ENCODE measurements at regions not wholly inside any gene's neighbourhood (a gene's known extent, or its start where the extent isn't known, plus 50 kb on each side); places are given as distances from the start of the nearest gene placed in this dataset.

- CTCF ChIA-PET, result no interaction called here
- no peak for TF ChIP-seq CTCF (conservative IDR thresholded peaks at IDR 0.05)
- no peak for TF ChIP-seq EZH2 (IDR thresholded peaks at IDR 0.05; ENCODE audit: low read depth)
- Histone ChIP-seq H3K9me2 (ENCODE audit: insufficient read depth) (no peaks in the 10 kb centered on the region), H3K9me3 (ENCODE audit: insufficient read depth, low read depth) (no peaks in the 10 kb centered on the region), H3K4me3 (no peak overlapping the region), H3K4me2 (no peak overlapping the region), H3K27me3 (ENCODE audit: insufficient read depth, low read depth) (no peaks in the 10 kb centered on the region), H3K4me1 (replicated peaks; ENCODE audit: insufficient read depth) (no peaks in the 10 kb centered on the region), H3K79me2 (ENCODE audit: low read depth) (no peaks in the 10 kb centered on the region), H3F3A (ENCODE audit: insufficient read depth, low read depth) (no peaks in the 10 kb centered on the region; the same call in 1 of the 2 replicates), H2AFZ (no peak overlapping the region), H3K27ac (no peak overlapping the region), H4K20me1 (ENCODE audit: insufficient read depth) (no peaks in the 10 kb centered on the region), H3K36me3 (ENCODE audit: low read depth) (no peaks in the 10 kb centered on the region)
- intact Hi-C loops (cut with micrococcal nuclease; ENCODE audit: unreplicated experiment), result no loop called here
- no TSS peak for BruUV-seq (replicated peaks)
- DNase-seq, result no peak
- POLR2A ChIA-PET (ENCODE audit: unreplicated experiment), result no interaction called here
Measured at GRCh38 chr12:94788298-94788697, 137.9 kb upstream of the TMCC3 start.

- no peak overlapping the region for H3K27ac ChIP-seq
- no peak overlapping the region for H2AFZ ChIP-seq
- no peaks in the 10 kb centered on the region; the same call in 1 of the 2 replicates for H3F3A ChIP-seq (ENCODE audit: insufficient read depth, low read depth)
- H3K4me2 ChIP-seq, result no peak overlapping the region
- no peaks in the 10 kb centered on the region for H3K27me3 ChIP-seq (ENCODE audit: insufficient read depth, low read depth)
- CTCF ChIA-PET, result no interaction called here
- H3K4me3 ChIP-seq, result no peak overlapping the region
- H4K20me1 ChIP-seq (ENCODE audit: insufficient read depth), result no peaks in the 10 kb centered on the region
- no peak for DNase-seq
- H3K79me2 ChIP-seq (ENCODE audit: low read depth), result no peaks in the 10 kb centered on the region
- H3K9me3 ChIP-seq (ENCODE audit: insufficient read depth, low read depth), result no peaks in the 10 kb centered on the region
- H3K36me3 ChIP-seq (ENCODE audit: low read depth), result no peaks in the 10 kb centered on the region
- no peaks in the 10 kb centered on the region for H3K4me1 ChIP-seq (replicated peaks; ENCODE audit: insufficient read depth)
- no peaks in the 10 kb centered on the region for H3K9me2 ChIP-seq (ENCODE audit: insufficient read depth)
- TF ChIP-seq EZH2 (IDR thresholded peaks at IDR 0.05; ENCODE audit: low read depth) (no peak), CTCF (conservative IDR thresholded peaks at IDR 0.05) (no peak)
- POLR2A ChIA-PET (ENCODE audit: unreplicated experiment), result no interaction called here
- no TSS peak for BruUV-seq (replicated peaks)
- intact Hi-C loops (cut with micrococcal nuclease; ENCODE audit: unreplicated experiment), result no loop called here
Measured at GRCh38 chr12:94786906-94787305, 136.5 kb upstream of the TMCC3 start.

- Histone ChIP-seq H3K4me2 (no peak overlapping the region), H3K79me2 (ENCODE audit: low read depth) (no peaks in the 10 kb centered on the region), H3K9me3 (ENCODE audit: insufficient read depth, low read depth) (no peaks in the 10 kb centered on the region), H3K27me3 (ENCODE audit: insufficient read depth, low read depth) (no peaks in the 10 kb centered on the region), H3K9me2 (ENCODE audit: insufficient read depth) (no peaks in the 10 kb centered on the region), H4K20me1 (ENCODE audit: insufficient read depth) (no peaks in the 10 kb centered on the region), H3K36me3 (ENCODE audit: low read depth) (no peaks in the 10 kb centered on the region), H2AFZ (no peak overlapping the region), H3F3A (ENCODE audit: insufficient read depth, low read depth) (no peaks in the 10 kb centered on the region; the same call in 1 of the 2 replicates), H3K27ac (no peak overlapping the region), H3K4me3 (no peak overlapping the region), H3K4me1 (replicated peaks; ENCODE audit: insufficient read depth) (no peaks in the 10 kb centered on the region)
- POLR2A ChIA-PET (ENCODE audit: unreplicated experiment), result no interaction called here
- TF ChIP-seq EZH2 (IDR thresholded peaks at IDR 0.05; ENCODE audit: low read depth) (no peak), CTCF (conservative IDR thresholded peaks at IDR 0.05) (no peak)
- CTCF ChIA-PET, result no interaction called here
- no TSS peak for BruUV-seq (replicated peaks)
- intact Hi-C loops (cut with micrococcal nuclease; ENCODE audit: unreplicated experiment), result no loop called here
- DNase-seq, result no peak
Measured at GRCh38 chr12:94783862-94784261, 133.5 kb upstream of the TMCC3 start.
